PC-9 (cell line): ENCODE measurements at regions not wholly inside any gene's neighbourhood (a gene's known extent, or its start where the extent isn't known, plus 50 kb on each side); places are given as distances from the start of the nearest gene placed in this dataset.

ENCODE experiments used
- BruUV-seq: library from RNA; stranded (reverse); fragments of 400-500 nt; replicated peaks from 2 replicates; lab custom pipeline; 2021; lab: Mats Ljungman, UMichigan
- CTCF ChIA-PET: fragments of 300-600 bp; sonication (Branson Sonifier 250); formaldehyde crosslinking; loops from one replicate; lab custom pipeline; 2022; ENCODE audit warnings: antibody characterized with exemption; lab: Charles Lee
- POLR2A ChIA-PET: fragments of 300-600 bp; sonication (Branson Sonifier 250); formaldehyde crosslinking; loops from one replicate; lab custom pipeline; 2022; ENCODE audit warnings: antibody characterized with exemption; ENCODE audit not compliant: unreplicated experiment; lab: Charles Lee
- DNase-seq, 2 experiments: peaks; one replicate each; pipeline versions ENCODE4 v3.0.0 to v3.0.0-alpha.2; 2015 to 2022; ENCODE audit warnings: mixed read lengths in 1 of 2
- H2AFZ ChIP-seq: fragments of 200-600 bp; sonication (generic); 2 replicates; pipeline ENCODE4 v1.8.1; 2017; ENCODE audit warnings: antibody characterized with exemption
- H3F3A ChIP-seq: fragments of 200-600 bp; sonication (generic); 2 replicates; pipeline ENCODE4 v1.8.1; 2017; ENCODE audit warnings: antibody characterized with exemption, mild to moderate bottlenecking, low read depth; ENCODE audit not compliant: insufficient read depth
- H3K27ac ChIP-seq: fragments of 200-600 bp; sonication (generic); 2 replicates; pipeline ENCODE4 v1.6.1; 2016; ENCODE audit warnings: mixed run types
- H3K27me3 ChIP-seq: fragments of 200-600 bp; sonication (generic); 2 replicates; pipeline ENCODE4 v1.6.1; 2016; ENCODE audit warnings: low read depth, mixed run types; ENCODE audit not compliant: insufficient read depth
- H3K36me3 ChIP-seq: fragments of 200-600 bp; sonication (generic); 2 replicates; pipeline ENCODE4 v1.6.1; 2016; ENCODE audit warnings: low read depth, mixed run types
- H3K4me1 ChIP-seq: fragments of 200-600 bp; sonication (generic); replicated peaks from 2 replicates; pipeline ENCODE4 v1.6.1; 2016; ENCODE audit warnings: mixed run types; ENCODE audit not compliant: insufficient read depth
- H3K4me2 ChIP-seq: fragments of 200-600 bp; sonication (generic); 2 replicates; pipeline ENCODE4 v1.6.1; 2017; ENCODE audit warnings: mixed run types
- H3K4me3 ChIP-seq: fragments of 200-600 bp; sonication (generic); 2 replicates; pipeline ENCODE4 v1.6.1; 2016; ENCODE audit warnings: mixed run types
- H3K79me2 ChIP-seq: fragments of 200-600 bp; sonication (generic); 2 replicates; pipeline ENCODE4 v1.6.1; 2017; ENCODE audit warnings: low read depth, mixed run types
- H3K9me2 ChIP-seq: fragments of 200-600 bp; sonication (generic); 2 replicates; pipeline ENCODE4 v1.8.1; 2017; ENCODE audit warnings: mild to moderate bottlenecking; ENCODE audit not compliant: insufficient read depth
- H3K9me3 ChIP-seq: fragments of 200-600 bp; sonication (generic); 2 replicates; pipeline ENCODE4 v1.8.1; 2016; ENCODE audit warnings: low read depth; ENCODE audit not compliant: insufficient read depth
- H4K20me1 ChIP-seq: fragments of 200-600 bp; sonication (generic); 2 replicates; pipeline ENCODE4 v1.8.1; 2017; ENCODE audit not compliant: insufficient read depth
- EZH2 ChIP-seq: fragments of 200-600 bp; sonication (generic); IDR thresholded peaks from 2 replicates; pipeline ENCODE4 v1.8.0; 2017; ENCODE audit warnings: antibody characterized with exemption, low read depth
- intact Hi-C: fragments of 100-400 bp; cut with micrococcal nuclease; formaldehyde crosslinking; loops from one replicate; pipeline ENCODE4 v1.10.0; 2022; ENCODE audit not compliant: unreplicated experiment
- TF ChIP-seq, protein P1 (sequence below): fragments of 200-600 bp; sonication (generic); conservative IDR thresholded peaks from 2 replicates; pipeline ENCODE4 v1.6.1; 2017; ENCODE audit warnings: mixed run types, antibody characterized with exemption, mild to moderate bottlenecking, moderate library complexity

DNA sequence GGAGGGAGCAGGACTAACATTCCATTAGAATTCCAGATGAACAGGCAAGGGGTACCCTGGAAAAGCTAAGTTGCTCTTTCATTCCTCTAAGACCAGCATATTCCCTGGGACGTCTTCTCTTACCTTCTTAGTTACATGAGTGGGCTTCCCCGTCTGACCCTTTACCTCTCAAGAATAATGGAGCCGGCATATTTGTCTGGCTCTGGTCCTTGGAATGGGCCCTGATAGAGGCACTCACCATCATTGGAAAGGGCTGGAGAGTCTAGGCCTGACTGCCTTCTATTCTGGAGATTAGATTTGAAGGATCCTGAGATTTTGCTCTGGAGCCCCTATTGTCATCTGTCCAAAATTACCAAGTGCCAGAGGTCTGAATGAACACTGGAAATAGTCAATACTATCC, 347.5 kb downstream of the MYCN start:
- no peaks in the 10 kb centered on the region for H3K9me2 ChIP-seq
- H3K27ac ChIP-seq, result no peak overlapping the region
- no TSS peak for BruUV-seq
- H3K4me2 ChIP-seq, result no peak overlapping the region
- no peak overlapping the region for H2AFZ ChIP-seq
- H3K4me1 ChIP-seq, result no peaks in the 10 kb centered on the region
- intact Hi-C loops, result no loop called here
- no peaks in the 10 kb centered on the region for H3K79me2 ChIP-seq
- TF ChIP-seq EZH2, result no peak
- TF ChIP-seq, protein P1, sequence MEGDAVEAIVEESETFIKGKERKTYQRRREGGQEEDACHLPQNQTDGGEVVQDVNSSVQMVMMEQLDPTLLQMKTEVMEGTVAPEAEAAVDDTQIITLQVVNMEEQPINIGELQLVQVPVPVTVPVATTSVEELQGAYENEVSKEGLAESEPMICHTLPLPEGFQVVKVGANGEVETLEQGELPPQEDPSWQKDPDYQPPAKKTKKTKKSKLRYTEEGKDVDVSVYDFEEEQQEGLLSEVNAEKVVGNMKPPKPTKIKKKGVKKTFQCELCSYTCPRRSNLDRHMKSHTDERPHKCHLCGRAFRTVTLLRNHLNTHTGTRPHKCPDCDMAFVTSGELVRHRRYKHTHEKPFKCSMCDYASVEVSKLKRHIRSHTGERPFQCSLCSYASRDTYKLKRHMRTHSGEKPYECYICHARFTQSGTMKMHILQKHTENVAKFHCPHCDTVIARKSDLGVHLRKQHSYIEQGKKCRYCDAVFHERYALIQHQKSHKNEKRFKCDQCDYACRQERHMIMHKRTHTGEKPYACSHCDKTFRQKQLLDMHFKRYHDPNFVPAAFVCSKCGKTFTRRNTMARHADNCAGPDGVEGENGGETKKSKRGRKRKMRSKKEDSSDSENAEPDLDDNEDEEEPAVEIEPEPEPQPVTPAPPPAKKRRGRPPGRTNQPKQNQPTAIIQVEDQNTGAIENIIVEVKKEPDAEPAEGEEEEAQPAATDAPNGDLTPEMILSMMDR, result no peak
- POLR2A ChIA-PET, result no interaction called here
- H3K27me3 ChIP-seq, result peaks cover 50% of the 10 kb centered on the region
- CTCF ChIA-PET, result no interaction called here
- H3K4me3 ChIP-seq, result no peak overlapping the region
- DNase-seq, result no peak
- no peaks in the 10 kb centered on the region for H3K9me3 ChIP-seq
- no peaks in the 10 kb centered on the region for H3F3A ChIP-seq
- no peaks in the 10 kb centered on the region for H3K36me3 ChIP-seq
- no peaks in the 10 kb centered on the region for H4K20me1 ChIP-seq

DNA sequence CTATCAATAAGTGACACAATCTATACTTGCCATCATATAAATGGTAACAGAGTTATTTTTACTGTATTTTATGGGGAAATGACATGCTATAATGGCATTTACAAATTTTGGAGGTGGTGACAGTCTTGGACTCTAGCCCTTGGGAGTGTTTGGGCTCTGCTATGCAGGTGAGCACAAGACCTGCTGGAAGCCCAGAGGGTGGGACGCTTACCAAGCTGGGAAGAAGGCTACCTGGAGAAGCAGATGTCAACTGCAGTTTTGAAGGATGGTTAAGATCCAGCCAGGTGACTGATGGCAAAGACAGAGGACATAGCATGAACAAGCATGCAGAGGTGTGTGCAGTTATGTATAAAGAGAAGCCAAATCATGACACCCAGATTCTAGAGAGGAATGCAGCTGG, 346.9 kb downstream of the MYCN start:
- Histone ChIP-seq H3K4me3 (no peak overlapping the region), H3K27ac (no peak overlapping the region), H4K20me1 (no peaks in the 10 kb centered on the region), H3K9me2 (no peaks in the 10 kb centered on the region), H3K4me1 (no peaks in the 10 kb centered on the region), H3K4me2 (no peak overlapping the region), H3K79me2 (no peaks in the 10 kb centered on the region), H3K36me3 (no peaks in the 10 kb centered on the region), H3F3A (no peaks in the 10 kb centered on the region), H3K27me3 (peaks cover 53% of the 10 kb centered on the region), H3K9me3 (no peaks in the 10 kb centered on the region), H2AFZ (no peak overlapping the region)
- POLR2A ChIA-PET, result no interaction called here
- no peak for DNase-seq
- intact Hi-C loops, result no loop called here
- no TSS peak for BruUV-seq
- no peak for TF ChIP-seq EZH2
- TF ChIP-seq, protein P1, result no peak
- CTCF ChIA-PET, result no interaction called here

DNA sequence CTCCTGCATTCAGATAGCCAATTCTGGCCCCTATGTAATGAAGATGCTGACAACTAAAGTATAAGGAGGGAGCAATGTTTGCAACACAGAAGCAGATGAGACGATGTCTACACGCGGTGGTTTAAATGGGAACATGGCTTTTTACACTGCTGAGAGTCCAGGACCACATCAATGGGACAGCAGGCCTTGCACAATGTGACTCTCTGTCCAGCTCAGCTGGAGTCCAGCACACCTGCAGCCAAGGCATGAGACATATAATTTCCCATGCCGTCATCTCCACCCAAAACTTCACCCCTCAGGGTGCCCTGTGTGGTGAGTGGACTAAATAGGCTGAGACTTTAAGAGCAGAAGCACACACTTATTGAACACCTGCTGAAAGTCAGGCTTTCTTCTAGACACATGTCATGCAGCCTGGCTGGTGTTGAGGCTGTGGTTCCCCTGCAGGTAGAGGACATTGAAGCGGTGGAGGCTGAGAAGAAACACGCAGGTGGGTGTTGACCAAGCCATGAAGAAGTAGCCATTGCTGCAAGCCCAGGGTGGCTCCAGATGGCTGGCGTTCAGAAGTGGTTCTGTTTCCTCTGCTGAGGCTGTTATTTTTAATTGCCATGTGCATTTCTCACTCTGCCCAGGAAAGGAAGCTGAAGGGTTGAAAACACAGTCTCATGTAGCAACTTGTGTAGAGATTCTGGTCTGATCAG, 345.6 kb downstream of the MYCN start:
- no peak overlapping the region for H3K4me2 ChIP-seq
- H2AFZ ChIP-seq, result no peak overlapping the region
- no peak for DNase-seq
- H3K79me2 ChIP-seq, result no peaks in the 10 kb centered on the region
- no peaks in the 10 kb centered on the region for H3F3A ChIP-seq
- H3K36me3 ChIP-seq, result no peaks in the 10 kb centered on the region
- POLR2A ChIA-PET, result no interaction called here
- TF ChIP-seq, protein P1, result no peak
- no peak for TF ChIP-seq EZH2
- CTCF ChIA-PET, result no interaction called here
- H3K4me3 ChIP-seq, result no peak overlapping the region
- no peaks in the 10 kb centered on the region for H4K20me1 ChIP-seq
- no peaks in the 10 kb centered on the region for H3K9me3 ChIP-seq
- H3K27me3 ChIP-seq, result peaks cover 46% of the 10 kb centered on the region
- no TSS peak for BruUV-seq
- intact Hi-C loops, result no loop called here
- no peak overlapping the region for H3K27ac ChIP-seq
- no peaks in the 10 kb centered on the region for H3K4me1 ChIP-seq
- H3K9me2 ChIP-seq, result no peaks in the 10 kb centered on the region
